ENCODE measurements at regions not wholly inside any gene's neighbourhood (a gene's known extent, or its start where the extent isn't known, plus 50 kb on each side); places are given as distances from the start of the nearest gene placed in this dataset.
"Not testable (repeated sequence)": the region's sequence is repeated elsewhere in the genome, so short reads cannot be mapped to it uniquely, and the experiment has no call there.

- TF ChIP-seq CTCF (IDR thresholded peaks at IDR 0.05; ENCODE audit: control insufficient read depth, extremely low read depth, insufficient read depth) = no peak
- H3K4me3 ChIP-seq (ENCODE audit: low read depth, low read length) = no peak overlapping the region
- no peak for DNase-seq (ENCODE audit: low read depth)
Measured at GRCh38 chr10:94155722-94156271, 162.1 kb downstream of the PLCE1 start.

GRCh38 chr10:94156453-94156852, 162.7 kb downstream of the PLCE1 start:
- TF ChIP-seq CTCF (IDR thresholded peaks at IDR 0.05; ENCODE audit: control insufficient read depth, extremely low read depth, insufficient read depth) = no peak
- no peak for DNase-seq (ENCODE audit: low read depth)
- no peak overlapping the region for H3K4me3 ChIP-seq (ENCODE audit: low read depth, low read length)

GRCh38 chr10:94165158-94165611, 171.5 kb downstream of the PLCE1 start:
- H3K4me3 ChIP-seq (ENCODE audit: low read depth, low read length); DNase-seq (ENCODE audit: low read depth): not testable (repeated sequence)

- H3K4me3 ChIP-seq (ENCODE audit: low read depth, low read length) = no peak overlapping the region
- TF ChIP-seq CTCF (IDR thresholded peaks at IDR 0.05; ENCODE audit: control insufficient read depth, extremely low read depth, insufficient read depth) = no peak
- no peak for DNase-seq (ENCODE audit: low read depth)
Measured at GRCh38 chr10:94172332-94172731, 178.6 kb downstream of the PLCE1 start.

- no peak overlapping the region for H3K4me3 ChIP-seq (ENCODE audit: low read depth, low read length)
- no peak for TF ChIP-seq CTCF (IDR thresholded peaks at IDR 0.05; ENCODE audit: control insufficient read depth, extremely low read depth, insufficient read depth)
- DNase-seq (ENCODE audit: low read depth) = no peak
Measured at GRCh38 chr10:94173594-94173993, 179.9 kb downstream of the PLCE1 start.

GRCh38 chr10:94174838-94175237, 181.1 kb downstream of the PLCE1 start:
- H3K4me3 ChIP-seq (ENCODE audit: low read depth, low read length) = no peak overlapping the region
- DNase-seq (ENCODE audit: low read depth) = no peak
- no peak for TF ChIP-seq CTCF (IDR thresholded peaks at IDR 0.05; ENCODE audit: control insufficient read depth, extremely low read depth, insufficient read depth)

GRCh38 chr10:94178475-94179253, 184.1 kb downstream of the NOC3L start:
- H3K4me3 ChIP-seq (ENCODE audit: low read depth, low read length) = no peak overlapping the region
- no peak for DNase-seq (ENCODE audit: low read depth)
- no peak for TF ChIP-seq CTCF (IDR thresholded peaks at IDR 0.05; ENCODE audit: control insufficient read depth, extremely low read depth, insufficient read depth)
